Mesenchymal stem cell (in vitro differentiated cells and primary cell): ENCODE measurements at regions not wholly inside any gene's neighbourhood (a gene's known extent, or its start where the extent isn't known, plus 50 kb on each side); places are given as distances from the start of the nearest gene placed in this dataset.

Source experiments
- DNase-seq: peaks from one replicate; pipeline ENCODE4 v3.0.0-alpha.2; 2013
- H2AFZ ChIP-seq: one replicate; pipeline ENCODE4 v1.6.1; 2013; ENCODE audit warnings: low read depth, mild to moderate bottlenecking, control low read depth, inconsistent platforms, low read length, moderate library complexity
- H2AK5ac ChIP-seq: 2 replicates; pipeline ENCODE4 v1.6.1; 2013; ENCODE audit warnings: low read length, moderate library complexity, mild to moderate bottlenecking, inconsistent platforms; ENCODE audit not compliant: severe bottlenecking
- H2BK120ac ChIP-seq: one replicate; pipeline ENCODE4 v1.6.1; 2013; ENCODE audit warnings: low read depth, mild to moderate bottlenecking, inconsistent platforms, low read length, moderate library complexity
- H2BK12ac ChIP-seq, 2 experiments: one replicate each; pipeline ENCODE4 v1.6.1; 2013; ENCODE audit warnings: inconsistent platforms in 2 of 2, low read length in 2 of 2, mild to moderate bottlenecking in 2 of 2, moderate library complexity in 2 of 2, control low read depth in 1 of 2
- H2BK15ac ChIP-seq: one replicate; pipeline ENCODE4 v1.6.1; 2013; ENCODE audit warnings: mild to moderate bottlenecking, low read depth, inconsistent platforms; ENCODE audit not compliant: poor library complexity, severe bottlenecking
- H2BK5ac ChIP-seq: 2 replicates; pipeline ENCODE4 v1.6.1; 2013; ENCODE audit warnings: low read depth, mild to moderate bottlenecking, low read length, control low read depth, inconsistent platforms; ENCODE audit not compliant: poor library complexity, severe bottlenecking
- H3K14ac ChIP-seq, 2 experiments: one replicate each; pipeline ENCODE4 v1.6.1; 2013; ENCODE audit warnings: inconsistent platforms in 2 of 2, low read length in 2 of 2, control low read depth in 1 of 2, mild to moderate bottlenecking in 1 of 2, moderate library complexity in 1 of 2
- H3K18ac ChIP-seq, 2 experiments: one replicate each; pipeline ENCODE4 v1.6.1; 2013; ENCODE audit warnings: inconsistent platforms in 2 of 2, low read length in 2 of 2, control low read depth in 1 of 2, low read depth in 1 of 2, mild to moderate bottlenecking in 1 of 2
- H3K23ac ChIP-seq, 2 experiments: one replicate each; pipeline ENCODE4 v1.6.1; 2013; ENCODE audit warnings: inconsistent platforms in 2 of 2, low read length in 2 of 2, mild to moderate bottlenecking in 2 of 2, moderate library complexity in 2 of 2, control low read depth in 1 of 2
- H3K27ac ChIP-seq: 2 replicates; pipeline ENCODE4 v1.5.1; 2013; ENCODE audit warnings: mild to moderate bottlenecking, moderate library complexity, low read length, control low read depth, inconsistent platforms; ENCODE audit not compliant: poor library complexity, severe bottlenecking
- H3K27me3 ChIP-seq, 2 experiments: 2 replicates each; pipeline versions ENCODE4 v1.6.1 to v1.7.0; 2013; ENCODE audit warnings: low read length in 2 of 2, mild to moderate bottlenecking in 2 of 2, moderate library complexity in 2 of 2, control low read depth in 1 of 2, inconsistent platforms in 1 of 2; ENCODE audit not compliant: control insufficient read depth in 1 of 2, insufficient read depth in 1 of 2
- H3K36me3 ChIP-seq, 2 experiments: 2 replicates each; pipeline versions ENCODE4 v1.6.1 to v1.7.0; 2013; ENCODE audit warnings: low read length in 2 of 2, control low read depth in 1 of 2, inconsistent platforms in 1 of 2, low read depth in 1 of 2, mild to moderate bottlenecking in 1 of 2; ENCODE audit not compliant: insufficient read depth in 2 of 2, control insufficient read depth in 1 of 2
- H3K4ac ChIP-seq, 2 experiments: one replicate each; pipeline ENCODE4 v1.6.1; 2013; ENCODE audit warnings: inconsistent platforms in 2 of 2, low read length in 2 of 2, mild to moderate bottlenecking in 2 of 2, moderate library complexity in 2 of 2, control low read depth in 1 of 2, low read depth in 1 of 2
- H3K4me1 ChIP-seq: 2 replicates; pipeline ENCODE4 v1.6.1; 2013; ENCODE audit warnings: low read depth, low read length, control low read depth; ENCODE audit not compliant: control insufficient read depth, insufficient read depth
- H3K4me2 ChIP-seq: 2 replicates; pipeline ENCODE4 v1.6.1; 2013; ENCODE audit warnings: low read length, mild to moderate bottlenecking, inconsistent platforms; ENCODE audit not compliant: poor library complexity, severe bottlenecking
- H3K4me3 ChIP-seq, 2 experiments: 2 replicates each; pipeline versions ENCODE4 v1.5.1 to v1.7.0; 2013; ENCODE audit warnings: low read length in 2 of 2, mild to moderate bottlenecking in 2 of 2, control low read depth in 1 of 2, low read depth in 1 of 2; ENCODE audit not compliant: insufficient read depth in 1 of 2
- H3K79me1 ChIP-seq: replicated peaks from 2 replicates; pipeline ENCODE4 v1.6.1; 2013; ENCODE audit warnings: mild to moderate bottlenecking, control low read depth, low read length, inconsistent platforms; ENCODE audit not compliant: poor library complexity, severe bottlenecking
- H3K9ac ChIP-seq: 2 replicates; pipeline ENCODE4 v1.7.0; 2013; ENCODE audit warnings: mild to moderate bottlenecking, low read length, moderate library complexity
- H3K9me3 ChIP-seq: 2 replicates; pipeline ENCODE4 v1.7.0; 2013; ENCODE audit warnings: mild to moderate bottlenecking, low read length; ENCODE audit not compliant: control insufficient read depth
- H4K8ac ChIP-seq: one replicate; pipeline ENCODE4 v1.6.1; 2013; ENCODE audit warnings: inconsistent platforms, mild to moderate bottlenecking, low read length, moderate library complexity
- H4K91ac ChIP-seq: one replicate; pipeline ENCODE4 v1.6.1; 2013; ENCODE audit warnings: mild to moderate bottlenecking, low read length, inconsistent platforms
- WGBS: methylation state at CpG from one replicate; pipeline ENCODE4 v1.1.7; 2013; ENCODE audit warnings: mixed read lengths; 5-methylcytosine and 5-hydroxymethylcytosine counted together

DNA sequence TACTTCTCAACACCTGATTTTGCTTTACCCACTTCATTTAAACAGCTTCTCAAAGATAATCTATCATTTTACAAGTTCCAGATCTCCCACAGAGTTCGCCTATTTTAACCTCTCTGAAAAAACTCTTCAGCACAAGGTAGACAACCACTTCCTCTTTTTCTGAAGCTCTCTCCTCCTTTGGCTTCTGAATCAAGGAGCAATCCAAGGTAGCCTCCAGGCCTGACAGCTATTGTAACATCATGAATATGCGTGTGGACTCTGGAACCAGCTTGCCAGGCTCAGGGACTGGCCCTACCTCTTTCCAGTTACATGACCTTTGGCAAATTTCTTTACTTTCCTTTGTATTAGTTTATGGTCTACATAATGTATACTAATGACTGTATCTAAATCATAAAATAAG is 405.9 kb upstream of the ZNF385D start:
- 46% methylated on average over 1 of the region's 2 CpGs for WGBS
- no peak overlapping the region for H4K91ac ChIP-seq
- no peaks in the 10 kb centered on the region for H3K36me3 ChIP-seq
- H3K27me3 ChIP-seq: no peaks in the 10 kb centered on the region
- no peak overlapping the region for H2BK5ac ChIP-seq
- H3K23ac ChIP-seq: no peak overlapping the region
- no peak overlapping the region for H2BK12ac ChIP-seq
- H3K14ac ChIP-seq: no peak overlapping the region
- H3K79me1 ChIP-seq: no peaks in the 10 kb centered on the region
- DNase-seq: no peak
- H3K4me2 ChIP-seq: no peak overlapping the region
- no peak overlapping the region for H4K8ac ChIP-seq
- H2BK15ac ChIP-seq: no peak overlapping the region
- no peak overlapping the region for H2AFZ ChIP-seq
- H3K4me3 ChIP-seq: no peak overlapping the region
- no peak overlapping the region for H2AK5ac ChIP-seq
- no peak overlapping the region for H3K18ac ChIP-seq
- H3K9ac ChIP-seq: no peak overlapping the region
- H3K27ac ChIP-seq: no peak overlapping the region
- H2BK120ac ChIP-seq: no peak overlapping the region
- H3K4me1 ChIP-seq: no peaks in the 10 kb centered on the region
- H3K9me3 ChIP-seq: no peaks in the 10 kb centered on the region
- no peak overlapping the region for H3K4ac ChIP-seq

DNA sequence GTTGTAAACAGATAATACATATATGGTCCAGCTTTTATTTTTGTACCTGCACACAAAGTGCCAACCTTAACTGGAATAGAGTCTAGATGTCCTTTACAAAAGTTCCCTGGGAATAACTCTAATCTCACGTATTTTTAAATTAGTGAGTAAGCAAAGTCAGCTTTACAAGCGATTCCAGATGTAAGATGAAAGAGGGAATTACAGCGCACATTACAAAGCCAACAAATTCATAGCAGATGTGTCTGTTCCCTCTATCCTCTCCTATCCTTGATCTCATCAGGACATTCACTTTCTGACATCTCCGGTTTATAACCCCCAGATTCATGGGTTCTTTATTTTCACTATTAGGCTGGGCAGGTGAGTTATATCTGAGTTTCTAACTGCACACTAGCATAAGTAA is 406.8 kb upstream of the ZNF385D start:
- Histone ChIP-seq H2BK120ac (no peak overlapping the region), H2AFZ (no peak overlapping the region), H4K91ac (no peak overlapping the region), H3K9me3 (no peaks in the 10 kb centered on the region), H3K27ac (no peak overlapping the region), H3K27me3 (no peaks in the 10 kb centered on the region), H3K4me3 (no peak overlapping the region), H3K4ac (no peak overlapping the region), H3K18ac (no peak overlapping the region), H2BK15ac (no peak overlapping the region), H3K79me1 (no peaks in the 10 kb centered on the region), H3K14ac (no peak overlapping the region), H2AK5ac (no peak overlapping the region), H3K4me2 (no peak overlapping the region), H3K36me3 (no peaks in the 10 kb centered on the region), H4K8ac (no peak overlapping the region), H3K23ac (no peak overlapping the region), H2BK5ac (no peak overlapping the region), H2BK12ac (no peak overlapping the region), H3K4me1 (no peaks in the 10 kb centered on the region), H3K9ac (no peak overlapping the region)
- 80% methylated on average over 3 of the region's 4 CpGs for WGBS
- DNase-seq: no peak

DNA sequence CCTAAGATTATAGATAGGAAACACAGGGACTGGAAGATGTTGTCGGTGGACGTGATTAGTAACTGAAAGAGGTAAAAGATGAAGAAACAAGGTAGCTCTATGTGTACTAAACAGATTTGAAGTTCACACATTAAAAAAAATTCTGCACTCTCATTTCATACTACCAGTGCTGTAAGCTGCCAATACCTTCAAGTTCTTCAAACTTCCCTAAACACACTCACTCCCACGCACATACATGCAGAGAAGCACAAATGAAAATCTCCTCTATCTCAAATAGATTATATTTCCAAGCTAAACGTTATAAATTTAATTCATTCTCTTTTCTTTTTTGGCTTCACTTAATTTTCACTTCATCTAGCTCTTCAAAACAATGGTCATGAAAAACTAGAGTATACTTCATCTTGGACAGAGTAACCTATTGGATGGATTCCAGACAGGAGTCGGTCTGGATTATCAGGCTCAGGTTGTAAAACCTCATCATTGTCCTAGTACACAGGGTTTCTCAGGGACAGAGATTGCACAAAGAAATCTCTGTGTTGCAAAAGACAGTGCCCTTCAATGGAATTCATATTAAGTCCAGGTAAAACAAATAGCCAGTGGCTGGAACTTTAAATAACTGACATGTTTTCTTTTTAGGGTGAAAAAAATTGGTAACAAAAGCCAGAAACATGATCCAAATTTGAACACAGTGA is 408.1 kb upstream of the ZNF385D start:
- Histone ChIP-seq H2AK5ac (no peak overlapping the region), H3K36me3 (no peaks in the 10 kb centered on the region), H3K14ac (no peak overlapping the region), H3K27ac (no peak overlapping the region), H3K27me3 (no peaks in the 10 kb centered on the region), H3K9ac (no peak overlapping the region), H2BK12ac (no peak overlapping the region), H3K4me2 (no peak overlapping the region), H3K4me3 (no peak overlapping the region), H3K23ac (no peak overlapping the region), H3K4me1 (no peaks in the 10 kb centered on the region), H4K91ac (no peak overlapping the region), H3K79me1 (no peaks in the 10 kb centered on the region), H2BK5ac (no peak overlapping the region), H4K8ac (no peak overlapping the region), H3K4ac (no peak overlapping the region), H2BK120ac (no peak overlapping the region), H3K18ac (no peak overlapping the region), H2BK15ac (no peak overlapping the region), H3K9me3 (no peaks in the 10 kb centered on the region), H2AFZ (no peak overlapping the region)
- no peak for DNase-seq
- WGBS: 79% methylated on average over 3 of the region's 5 CpGs

DNA sequence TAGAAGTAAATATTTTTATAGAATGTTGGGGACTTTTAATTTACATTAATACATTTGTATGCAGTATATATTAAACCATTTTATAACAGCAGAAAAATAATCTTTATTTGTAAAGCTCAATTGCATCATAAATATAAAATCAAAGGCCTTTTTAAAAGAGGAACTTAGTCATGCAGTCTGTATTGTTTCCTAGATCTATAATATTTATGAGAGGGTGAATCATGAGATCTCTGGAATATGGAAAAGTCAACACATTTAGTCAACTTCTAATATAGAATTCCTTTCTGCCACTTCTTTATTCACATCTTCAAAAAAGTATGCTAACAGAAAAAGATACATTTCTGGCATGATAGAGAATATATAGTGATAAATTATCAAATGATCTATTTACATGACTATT is 410.3 kb upstream of the ZNF385D start:
- Histone ChIP-seq H3K4me3 (no peak overlapping the region), H3K14ac (no peak overlapping the region)

More for the DNA sequence above, 410.3 kb upstream of the ZNF385D start:
- Histone ChIP-seq H4K91ac (no peak overlapping the region), H3K4ac (no peak overlapping the region), H3K9ac (no peak overlapping the region), H4K8ac (no peak overlapping the region), H3K79me1 (no peaks in the 10 kb centered on the region), H2AK5ac (no peak overlapping the region), H3K4me2 (no peak overlapping the region), H2AFZ (no peak overlapping the region), H3K18ac (no peak overlapping the region), H3K36me3 (no peaks in the 10 kb centered on the region), H2BK15ac (no peak overlapping the region), H3K27me3 (no peaks in the 10 kb centered on the region), H2BK120ac (no peak overlapping the region), H2BK12ac (no peak overlapping the region), H3K27ac (no peak overlapping the region), H3K4me1 (no peaks in the 10 kb centered on the region), H3K23ac (no peak overlapping the region), H3K9me3 (no peaks in the 10 kb centered on the region), H2BK5ac (no peak overlapping the region)
- no peak for DNase-seq
